ENCODE measurements at regions not wholly inside any gene's neighbourhood (a gene's known extent, or its start where the extent isn't known, plus 50 kb on each side); places are given as distances from the start of the nearest gene placed in this dataset.

DNA sequence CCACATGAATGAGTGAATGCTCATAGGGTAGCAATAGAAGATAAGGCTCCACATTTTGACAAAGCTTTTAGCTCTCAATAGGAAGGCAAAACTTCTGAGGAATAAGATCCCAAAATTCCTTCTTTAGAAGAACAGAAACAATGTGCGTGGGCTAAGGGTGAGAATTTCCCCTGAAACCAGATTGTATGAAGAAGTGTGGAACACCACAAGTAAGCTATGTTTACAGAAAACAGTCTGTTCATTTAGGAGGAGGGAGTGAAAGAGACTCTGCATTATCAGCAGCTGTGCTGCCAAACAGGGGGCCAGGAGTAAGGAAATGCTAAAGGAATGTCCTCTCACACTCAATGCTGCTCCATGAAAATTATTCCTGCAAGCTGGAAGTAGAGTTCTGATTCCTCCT is 851.6 kb downstream of the CENPC start:
- Histone ChIP-seq H3K9me3 (no peaks in the 10 kb centered on the region), H2AFZ (ENCODE audit: low read depth) (no peak overlapping the region), H3K4me3 (ENCODE audit: low read depth in 2 of 2, low read length in 1 of 2) (no peak overlapping the region), H3K36me3 (replicated peaks in 1 of 2; ENCODE audit: control insufficient read depth in 1 of 2, insufficient read depth in 2 of 2, low read length in 1 of 2) (no peaks in the 10 kb centered on the region), H3K4me1 (ENCODE audit: control insufficient read depth in 1 of 2, insufficient read depth in 2 of 2, low read depth in 1 of 2, low read length in 1 of 2) (no peaks in the 10 kb centered on the region), H3K9ac (no peak overlapping the region), H4K20me1 (ENCODE audit: insufficient read depth) (no peaks in the 10 kb centered on the region), H3K4me2 (no peak overlapping the region), H3K79me2 (ENCODE audit: insufficient read depth) (no peaks in the 10 kb centered on the region), H3K9me2 (no peaks in the 10 kb centered on the region), H3K27me3 (ENCODE audit: insufficient read depth) (no peaks in the 10 kb centered on the region), H3K27ac (ENCODE audit: low read depth in 2 of 2, low read length in 1 of 2) (no peak overlapping the region), H3F3A (replicated peaks; ENCODE audit: insufficient read depth) (no peaks in the 10 kb centered on the region)
- TF ChIP-seq EZH2phosphoT487 (IDR thresholded peaks at IDR 0.05; ENCODE audit: borderline replicate concordance, low read depth) (no peak), RXRA (IDR thresholded peaks at IDR 0.05; ENCODE audit: borderline replicate concordance, low read depth) (no peak), RCOR1 (IDR thresholded peaks at IDR 0.05; ENCODE audit: low read length) (no peak)
- DNase-seq = no peak
- 15% methylated on average over 1 of the region's 1 CpG for WGBS (ENCODE audit: low lambda C conversion rate)
- POLR2A ChIA-PET = no interaction called here
- CTCF ChIA-PET = no interaction called here

DNA sequence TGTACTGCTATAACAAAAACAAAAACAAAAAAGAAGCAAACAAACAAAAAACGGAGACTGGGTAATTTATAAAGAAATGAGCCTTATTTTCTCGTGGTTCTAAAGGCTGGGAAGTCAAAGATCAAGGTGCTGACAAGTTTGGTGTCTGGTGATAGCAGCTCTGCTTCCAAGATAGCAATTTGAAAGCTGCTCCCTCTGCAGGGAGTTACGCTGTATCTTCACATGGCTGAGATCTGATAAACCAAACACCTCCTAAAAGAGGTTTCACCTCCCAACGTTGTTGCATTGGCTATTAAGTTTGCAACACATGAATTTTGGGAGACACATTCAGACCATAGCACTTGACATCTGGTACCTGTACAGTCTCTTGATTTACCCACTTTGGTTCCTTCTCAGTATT is 854.2 kb downstream of the CENPC start:
- TF ChIP-seq NFIC (IDR thresholded peaks at IDR 0.05; ENCODE audit: borderline replicate concordance) (no peak), YY1 (IDR thresholded peaks at IDR 0.05; ENCODE audit: low read depth) (no peak), TAF1 (IDR thresholded peaks at IDR 0.05; ENCODE audit: borderline replicate concordance, low read depth, low read length) (no peak), EP300 (IDR thresholded peaks at IDR 0.05; ENCODE audit: borderline replicate concordance in 1 of 2, low read depth in 1 of 2, low read length in 1 of 2) (no peak), TCF12 (IDR thresholded peaks at IDR 0.05) (no peak), TEAD4 (IDR thresholded peaks at IDR 0.05; ENCODE audit: borderline replicate concordance, insufficient read depth) (no peak), EZH2phosphoT487 (IDR thresholded peaks at IDR 0.05; ENCODE audit: borderline replicate concordance, low read depth) (no peak), RCOR1 (IDR thresholded peaks at IDR 0.05; ENCODE audit: low read length) (no peak), ELF1 (IDR thresholded peaks at IDR 0.05) (no peak), CHD2 (IDR thresholded peaks at IDR 0.05; ENCODE audit: low read length, partially characterized antibody) (no peak), POLR2AphosphoS5 (IDR thresholded peaks at IDR 0.05; ENCODE audit: low read depth, low read length) (no peak)
- TF ChIP-seq, protein P1, sequence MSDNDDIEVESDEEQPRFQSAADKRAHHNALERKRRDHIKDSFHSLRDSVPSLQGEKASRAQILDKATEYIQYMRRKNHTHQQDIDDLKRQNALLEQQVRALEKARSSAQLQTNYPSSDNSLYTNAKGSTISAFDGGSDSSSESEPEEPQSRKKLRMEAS (IDR thresholded peaks at IDR 0.05; ENCODE audit: low read depth) = no peak
- TF ChIP-seq, protein P2, sequence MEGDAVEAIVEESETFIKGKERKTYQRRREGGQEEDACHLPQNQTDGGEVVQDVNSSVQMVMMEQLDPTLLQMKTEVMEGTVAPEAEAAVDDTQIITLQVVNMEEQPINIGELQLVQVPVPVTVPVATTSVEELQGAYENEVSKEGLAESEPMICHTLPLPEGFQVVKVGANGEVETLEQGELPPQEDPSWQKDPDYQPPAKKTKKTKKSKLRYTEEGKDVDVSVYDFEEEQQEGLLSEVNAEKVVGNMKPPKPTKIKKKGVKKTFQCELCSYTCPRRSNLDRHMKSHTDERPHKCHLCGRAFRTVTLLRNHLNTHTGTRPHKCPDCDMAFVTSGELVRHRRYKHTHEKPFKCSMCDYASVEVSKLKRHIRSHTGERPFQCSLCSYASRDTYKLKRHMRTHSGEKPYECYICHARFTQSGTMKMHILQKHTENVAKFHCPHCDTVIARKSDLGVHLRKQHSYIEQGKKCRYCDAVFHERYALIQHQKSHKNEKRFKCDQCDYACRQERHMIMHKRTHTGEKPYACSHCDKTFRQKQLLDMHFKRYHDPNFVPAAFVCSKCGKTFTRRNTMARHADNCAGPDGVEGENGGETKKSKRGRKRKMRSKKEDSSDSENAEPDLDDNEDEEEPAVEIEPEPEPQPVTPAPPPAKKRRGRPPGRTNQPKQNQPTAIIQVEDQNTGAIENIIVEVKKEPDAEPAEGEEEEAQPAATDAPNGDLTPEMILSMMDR (IDR thresholded peaks at IDR 0.05) = no peak
- TF ChIP-seq, protein P3, sequence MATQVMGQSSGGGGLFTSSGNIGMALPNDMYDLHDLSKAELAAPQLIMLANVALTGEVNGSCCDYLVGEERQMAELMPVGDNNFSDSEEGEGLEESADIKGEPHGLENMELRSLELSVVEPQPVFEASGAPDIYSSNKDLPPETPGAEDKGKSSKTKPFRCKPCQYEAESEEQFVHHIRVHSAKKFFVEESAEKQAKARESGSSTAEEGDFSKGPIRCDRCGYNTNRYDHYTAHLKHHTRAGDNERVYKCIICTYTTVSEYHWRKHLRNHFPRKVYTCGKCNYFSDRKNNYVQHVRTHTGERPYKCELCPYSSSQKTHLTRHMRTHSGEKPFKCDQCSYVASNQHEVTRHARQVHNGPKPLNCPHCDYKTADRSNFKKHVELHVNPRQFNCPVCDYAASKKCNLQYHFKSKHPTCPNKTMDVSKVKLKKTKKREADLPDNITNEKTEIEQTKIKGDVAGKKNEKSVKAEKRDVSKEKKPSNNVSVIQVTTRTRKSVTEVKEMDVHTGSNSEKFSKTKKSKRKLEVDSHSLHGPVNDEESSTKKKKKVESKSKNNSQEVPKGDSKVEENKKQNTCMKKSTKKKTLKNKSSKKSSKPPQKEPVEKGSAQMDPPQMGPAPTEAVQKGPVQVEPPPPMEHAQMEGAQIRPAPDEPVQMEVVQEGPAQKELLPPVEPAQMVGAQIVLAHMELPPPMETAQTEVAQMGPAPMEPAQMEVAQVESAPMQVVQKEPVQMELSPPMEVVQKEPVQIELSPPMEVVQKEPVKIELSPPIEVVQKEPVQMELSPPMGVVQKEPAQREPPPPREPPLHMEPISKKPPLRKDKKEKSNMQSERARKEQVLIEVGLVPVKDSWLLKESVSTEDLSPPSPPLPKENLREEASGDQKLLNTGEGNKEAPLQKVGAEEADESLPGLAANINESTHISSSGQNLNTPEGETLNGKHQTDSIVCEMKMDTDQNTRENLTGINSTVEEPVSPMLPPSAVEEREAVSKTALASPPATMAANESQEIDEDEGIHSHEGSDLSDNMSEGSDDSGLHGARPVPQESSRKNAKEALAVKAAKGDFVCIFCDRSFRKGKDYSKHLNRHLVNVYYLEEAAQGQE (IDR thresholded peaks at IDR 0.05; ENCODE audit: low read depth, low read length) = no peak
- TF ChIP-seq, protein P4, sequence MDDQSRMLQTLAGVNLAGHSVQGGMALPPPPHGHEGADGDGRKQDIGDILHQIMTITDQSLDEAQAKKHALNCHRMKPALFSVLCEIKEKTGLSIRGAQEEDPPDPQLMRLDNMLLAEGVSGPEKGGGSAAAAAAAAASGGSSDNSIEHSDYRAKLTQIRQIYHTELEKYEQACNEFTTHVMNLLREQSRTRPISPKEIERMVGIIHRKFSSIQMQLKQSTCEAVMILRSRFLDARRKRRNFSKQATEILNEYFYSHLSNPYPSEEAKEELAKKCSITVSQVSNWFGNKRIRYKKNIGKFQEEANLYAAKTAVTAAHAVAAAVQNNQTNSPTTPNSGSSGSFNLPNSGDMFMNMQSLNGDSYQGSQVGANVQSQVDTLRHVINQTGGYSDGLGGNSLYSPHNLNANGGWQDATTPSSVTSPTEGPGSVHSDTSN (IDR thresholded peaks at IDR 0.05) = no peak
- 0% methylated on average over 4 of the region's 4 CpGs for WGBS (ENCODE audit: low lambda C conversion rate)
- H3F3A ChIP-seq (replicated peaks; ENCODE audit: insufficient read depth) = no peaks in the 10 kb centered on the region
- no peak overlapping the region for H2AFZ ChIP-seq (ENCODE audit: low read depth)
- H3K36me3 ChIP-seq (replicated peaks in 1 of 2; ENCODE audit: control insufficient read depth in 1 of 2, insufficient read depth in 2 of 2, low read length in 1 of 2) = no peaks in the 10 kb centered on the region
- no peaks in the 10 kb centered on the region for H4K20me1 ChIP-seq (ENCODE audit: insufficient read depth)
- no peak overlapping the region for H3K9ac ChIP-seq
- CTCF ChIA-PET = no interaction called here
- H3K27me3 ChIP-seq (ENCODE audit: insufficient read depth) = no peaks in the 10 kb centered on the region
- no peaks in the 10 kb centered on the region for H3K4me1 ChIP-seq (ENCODE audit: control insufficient read depth in 1 of 2, insufficient read depth in 2 of 2, low read depth in 1 of 2, low read length in 1 of 2)
- no peaks in the 10 kb centered on the region for H3K9me2 ChIP-seq
- no peak overlapping the region for H3K4me3 ChIP-seq (ENCODE audit: low read depth in 2 of 2, low read length in 1 of 2)
- DNase-seq = no peak
- H3K9me3 ChIP-seq = no peaks in the 10 kb centered on the region
- H3K27ac ChIP-seq (ENCODE audit: low read depth in 2 of 2, low read length in 1 of 2) = no peak overlapping the region
- POLR2A ChIA-PET = no interaction called here
- H3K4me2 ChIP-seq = no peak overlapping the region
- no peaks in the 10 kb centered on the region for H3K79me2 ChIP-seq (ENCODE audit: insufficient read depth)

Measured in SK-N-SH (cell line).